ENCODE measurements at regions not wholly inside any gene's neighbourhood (a gene's known extent, or its start where the extent isn't known, plus 50 kb on each side); places are given as distances from the start of the nearest gene placed in this dataset.
"Not testable (repeated sequence)": the region's sequence is repeated elsewhere in the genome, so short reads cannot be mapped to it uniquely, and the experiment has no call there.

- no peak for DNase-seq (ENCODE audit: low read depth in 2 of 2)
These were observed 75.4 kb upstream of the ZNF217 start for GRCh38 chr20:53668992-53669391.

GRCh38 chr20:53666144-53666543, 72.5 kb upstream of the ZNF217 start:
- no peak for DNase-seq (ENCODE audit: low read depth in 2 of 2)

- no peak for DNase-seq (ENCODE audit: low read depth in 2 of 2)
These were observed 70.5 kb upstream of the ZNF217 start for GRCh38 chr20:53664121-53664520.

- DNase-seq (ENCODE audit: low read depth in 2 of 2) = not testable (repeated sequence)
These were observed 69.9 kb upstream of the ZNF217 start for GRCh38 chr20:53663521-53663920.

GRCh38 chr20:53662595-53662994, 69.0 kb upstream of the ZNF217 start:
- DNase-seq (ENCODE audit: low read depth in 2 of 2) = no peak

GRCh38 chr20:53660947-53661381, 67.3 kb upstream of the ZNF217 start:
- DNase-seq (ENCODE audit: low read depth in 2 of 2) = no peak

GRCh38 chr20:53660078-53660909, 66.7 kb upstream of the ZNF217 start:
- no peak for DNase-seq (ENCODE audit: low read depth in 2 of 2)

- DNase-seq (ENCODE audit: low read depth in 2 of 2) = no peak
These were observed 65.3 kb upstream of the ZNF217 start for GRCh38 chr20:53658973-53659372.

- no peak for DNase-seq (ENCODE audit: low read depth in 2 of 2)
These were observed 64.7 kb upstream of the ZNF217 start for GRCh38 chr20:53658322-53658721.

- DNase-seq (ENCODE audit: low read depth in 2 of 2) = no peak
These were observed 64.1 kb upstream of the ZNF217 start for GRCh38 chr20:53657732-53658131.

GRCh38 chr20:53657279-53657678, 63.6 kb upstream of the ZNF217 start:
- DNase-seq (ENCODE audit: low read depth in 2 of 2) = no peak

- DNase-seq (ENCODE audit: low read depth in 2 of 2) = no peak
These were observed 62.9 kb upstream of the ZNF217 start for GRCh38 chr20:53656293-53657202.

- DNase-seq (ENCODE audit: low read depth in 2 of 2) = no peak
These were observed 62.1 kb upstream of the ZNF217 start for GRCh38 chr20:53655625-53656292.

- no peak for DNase-seq (ENCODE audit: low read depth in 2 of 2)
These were observed 61.4 kb upstream of the ZNF217 start for GRCh38 chr20:53654932-53655624.

- DNase-seq (ENCODE audit: low read depth in 2 of 2) = not testable (repeated sequence)
These were observed 60.9 kb upstream of the ZNF217 start for GRCh38 chr20:53654521-53654920.

GRCh38 chr20:53652859-53653517, 59.3 kb upstream of the ZNF217 start:
- DNase-seq (ENCODE audit: low read depth in 2 of 2) = no peak

- no peak for DNase-seq (ENCODE audit: low read depth in 2 of 2)
These were observed 58.6 kb upstream of the ZNF217 start for GRCh38 chr20:53652090-53652858.

- DNase-seq (ENCODE audit: low read depth in 2 of 2) = not testable (repeated sequence)
These were observed 55.9 kb upstream of the ZNF217 start for GRCh38 chr20:53649493-53649892.

- no peak for DNase-seq (ENCODE audit: low read depth in 2 of 2)
These were observed 53.7 kb upstream of the ZNF217 start for GRCh38 chr20:53647286-53647821.

GRCh38 chr20:53646550-53646949, 52.9 kb upstream of the ZNF217 start:
- DNase-seq (ENCODE audit: low read depth in 2 of 2) = no peak
